H1 (cell line): ENCODE measurements at regions not wholly inside any gene's neighbourhood (a gene's known extent, or its start where the extent isn't known, plus 50 kb on each side); places are given as distances from the start of the nearest gene placed in this dataset.

Source experiments
- CTCF ChIA-PET: fragments of 300-600 bp; sonication (Branson Sonifier 250); formaldehyde crosslinking; loops from one replicate; lab custom pipeline; 2021; ENCODE audit not compliant: partially characterized antibody; lab: Charles Lee
- POLR2A ChIA-PET: fragments of 300-600 bp; sonication (Branson Sonifier 250); formaldehyde crosslinking; loops from one replicate; lab custom pipeline; 2021; ENCODE audit warnings: inconsistent platforms; ENCODE audit not compliant: partially characterized antibody; lab: Charles Lee
- DNase-seq, 2 experiments: peaks; one replicate each; pipeline versions ENCODE4 v3.0.0 to v3.0.0-alpha.2; 2010 to 2022; ENCODE audit warnings: low spot score in 2 of 2, low read depth in 1 of 2, mixed read lengths in 1 of 2
- FAIRE-seq: peaks from 2 replicates; lab custom pipeline; 2011; peaks lifted over from hg19 to GRCh38; lab: Jason Lieb, UNC
- H2AFZ ChIP-seq: 2 replicates; pipeline ENCODE4 v1.8.1; 2012; ENCODE audit warnings: low read length, inconsistent platforms
- H2AK5ac ChIP-seq: 2 replicates; pipeline ENCODE4 v1.6.1; 2013; ENCODE audit warnings: low read depth, low read length
- H2BK120ac ChIP-seq: replicated peaks from 2 replicates; pipeline ENCODE3; 2013; ENCODE audit warnings: low read depth, low read length, inconsistent platforms
- H2BK12ac ChIP-seq: 2 replicates; pipeline ENCODE4 v1.6.1; 2013; ENCODE audit warnings: low read depth, low read length
- H2BK15ac ChIP-seq: 2 replicates; pipeline ENCODE4 v1.6.1; 2013; ENCODE audit warnings: low read length
- H2BK20ac ChIP-seq: 2 replicates; pipeline ENCODE4 v1.6.1; 2013; ENCODE audit warnings: low read length
- H2BK5ac ChIP-seq: 2 replicates; pipeline ENCODE4 v1.6.1; 2013; ENCODE audit warnings: low read depth, low read length
- H3K14ac ChIP-seq: 2 replicates; pipeline ENCODE4 v1.6.1; 2013; ENCODE audit warnings: inconsistent platforms; ENCODE audit not compliant: insufficient read length
- H3K18ac ChIP-seq: 2 replicates; pipeline ENCODE4 v1.6.1; 2013; ENCODE audit warnings: low read length; ENCODE audit errors: extremely low read depth
- H3K23ac ChIP-seq: 2 replicates; pipeline ENCODE4 v1.6.1; 2013; ENCODE audit warnings: inconsistent platforms; ENCODE audit not compliant: insufficient read length
- H3K23me2 ChIP-seq: 2 replicates; pipeline ENCODE4 v1.6.1; 2013; ENCODE audit warnings: low read depth, low read length
- H3K27ac ChIP-seq: 2 replicates; pipeline ENCODE4 v1.6.1; 2011; ENCODE audit warnings: low read depth, low read length, inconsistent platforms
- H3K27me3 ChIP-seq, 4 experiments: replicated peaks in 1 of 4; 1 replicate in 1 of 4; 2 replicates in 3 of 4; pipeline versions ENCODE4 v1.6.1 to v1.8.1; 2011 to 2013; ENCODE audit warnings: low read length in 3 of 4, mild to moderate bottlenecking in 3 of 4, inconsistent platforms in 2 of 4, mixed read lengths in 2 of 4, moderate library complexity in 1 of 4; ENCODE audit not compliant: control insufficient read depth in 3 of 4, insufficient read depth in 3 of 4; ENCODE audit errors: extremely low read depth in 1 of 4
- H3K36me3 ChIP-seq, 4 experiments: 2 replicates each; pipeline versions ENCODE4 v1.6.1 to v1.8.1; 2011 to 2013; ENCODE audit warnings: mild to moderate bottlenecking in 4 of 4, low read length in 3 of 4, moderate library complexity in 2 of 4, control low read depth in 1 of 4, inconsistent platforms in 1 of 4; ENCODE audit not compliant: insufficient read depth in 4 of 4, control insufficient read depth in 2 of 4
- H3K4ac ChIP-seq: replicated peaks from 2 replicates; pipeline ENCODE3; 2013; ENCODE audit warnings: low read length, low read depth, mixed read lengths, inconsistent platforms; ENCODE audit not compliant: insufficient read length
- H3K4me1 ChIP-seq, 4 experiments: replicated peaks in 1 of 4; 1 replicate in 1 of 4; 2 replicates in 3 of 4; pipeline versions ENCODE4 v1.6.1 to v1.8.1; 2011 to 2013; ENCODE audit warnings: low read length in 3 of 4, inconsistent platforms in 2 of 4, mixed read lengths in 1 of 4; ENCODE audit not compliant: insufficient read depth in 4 of 4, control insufficient read depth in 3 of 4
- H3K4me2 ChIP-seq, 2 experiments: 2 replicates each; pipeline versions ENCODE4 v1.6.1 to v1.8.1; 2011 to 2013; ENCODE audit warnings: low read depth in 2 of 2, low read length in 2 of 2, control low read depth in 1 of 2, inconsistent platforms in 1 of 2, mild to moderate bottlenecking in 1 of 2; ENCODE audit not compliant: insufficient read depth in 1 of 2
- H3K4me3 ChIP-seq, 4 experiments: fragments of 200-600, 300-600 bp in 1 of 4; sonication (generic), shearing (Covaris generic), sonication (Bioruptor Twin) in 1 of 4; 2 replicates each; pipeline versions ENCODE4 v1.5.1 to v1.8.1; 2011 to 2016; ENCODE audit warnings: low read length in 4 of 4, low read depth in 3 of 4, control low read depth in 2 of 4, inconsistent platforms in 2 of 4, mild to moderate bottlenecking in 2 of 4, mixed read lengths in 1 of 4, moderate library complexity in 1 of 4; ENCODE audit not compliant: insufficient read depth in 2 of 4; ENCODE audit errors: extremely low read depth in 1 of 4
- H3K56ac ChIP-seq: replicated peaks from 2 replicates; pipeline ENCODE3; 2013; ENCODE audit warnings: low read depth, mild to moderate bottlenecking, mixed read lengths, low read length, inconsistent platforms; ENCODE audit not compliant: insufficient read length
- H3K79me1 ChIP-seq: 2 replicates; pipeline ENCODE4 v1.6.1; 2013; ENCODE audit warnings: low read depth, low read length, control low read depth
- H3K79me2 ChIP-seq, 2 experiments: 2 replicates each; pipeline versions ENCODE4 v1.6.1 to v1.8.1; 2012 to 2013; ENCODE audit warnings: low read length in 2 of 2, mild to moderate bottlenecking in 2 of 2, inconsistent platforms in 1 of 2; ENCODE audit not compliant: insufficient read depth in 2 of 2, control insufficient read depth in 1 of 2
- H3K9ac ChIP-seq, 4 experiments: replicated peaks in 1 of 4; 1 replicate in 1 of 4; 2 replicates in 3 of 4; pipeline versions ENCODE4 v1.6.1 to v1.8.1; 2011 to 2013; ENCODE audit warnings: low read depth in 3 of 4, low read length in 3 of 4, control low read depth in 2 of 4, mild to moderate bottlenecking in 2 of 4, moderate library complexity in 2 of 4, inconsistent platforms in 1 of 4; ENCODE audit errors: extremely low read depth in 1 of 4
- H3K9me3 ChIP-seq, 2 experiments: 2 replicates each; pipeline versions ENCODE4 v1.6.1 to v1.8.1; 2012 to 2013; ENCODE audit warnings: mild to moderate bottlenecking in 2 of 2, moderate library complexity in 2 of 2, control low read depth in 1 of 2, inconsistent platforms in 1 of 2, low read depth in 1 of 2, low read length in 1 of 2, mixed read lengths in 1 of 2; ENCODE audit not compliant: insufficient read depth in 2 of 2
- H4K20me1 ChIP-seq, 2 experiments: replicated peaks in 1 of 2; 2 replicates each; pipeline versions ENCODE3 to v1.8.1; 2011 to 2013; ENCODE audit warnings: inconsistent platforms in 2 of 2, low read length in 2 of 2, mild to moderate bottlenecking in 1 of 2; ENCODE audit not compliant: insufficient read depth in 2 of 2, control insufficient read depth in 1 of 2
- H4K5ac ChIP-seq: 2 replicates; pipeline ENCODE4 v1.6.1; 2013; ENCODE audit warnings: low read length, low read depth, mixed read lengths, inconsistent platforms; ENCODE audit not compliant: insufficient read length
- H4K8ac ChIP-seq: 2 replicates; pipeline ENCODE4 v1.8.0; 2013; ENCODE audit warnings: mild to moderate bottlenecking, moderate library complexity, low read length, inconsistent platforms; ENCODE audit not compliant: insufficient read depth; ENCODE audit errors: extremely low read depth
- H4K91ac ChIP-seq: replicated peaks from 2 replicates; pipeline ENCODE3; 2013; ENCODE audit warnings: low read length, mixed read lengths, inconsistent platforms; ENCODE audit not compliant: insufficient read length
- CEBPB ChIP-seq: IDR thresholded peaks from 2 replicates; pipeline ENCODE4 v1.6.1; 2012; ENCODE audit warnings: low read depth, low read length
- CTBP2 ChIP-seq: IDR thresholded peaks from 2 replicates; pipeline ENCODE4 v1.7.0; 2011; ENCODE audit warnings: borderline replicate concordance, mild to moderate bottlenecking, moderate library complexity, mixed read lengths, low read length; ENCODE audit not compliant: insufficient read depth, insufficient read length
- FOSL1 ChIP-seq: IDR thresholded peaks from 2 replicates; pipeline ENCODE4 v1.6.1; 2011; ENCODE audit warnings: mild to moderate bottlenecking, low read depth, low read length, moderate library complexity; ENCODE audit not compliant: insufficient read depth
- JUN ChIP-seq: IDR thresholded peaks from 2 replicates; pipeline ENCODE4 v1.6.1; 2011; ENCODE audit warnings: low read depth, mild to moderate bottlenecking, improper control_type of control experiment, low read length
- JUND ChIP-seq: IDR thresholded peaks from 2 replicates; pipeline ENCODE4 v1.6.1; 2011; ENCODE audit warnings: mild to moderate bottlenecking, improper control_type of control experiment, low read length
- RBBP5 ChIP-seq: IDR thresholded peaks from 2 replicates; pipeline ENCODE4 v1.7.1; 2012; ENCODE audit warnings: low read depth, mild to moderate bottlenecking, inconsistent platforms, low read length, moderate library complexity, borderline replicate concordance
- SUZ12 ChIP-seq: fragments of 200-600 bp; sonication (generic); IDR thresholded peaks from 2 replicates; pipeline ENCODE4 v1.6.1; 2012; ENCODE audit warnings: mild to moderate bottlenecking, inconsistent platforms, low read length, moderate library complexity, mixed read lengths
- WGBS, 2 experiments: shearing (Covaris generic) in 1 of 2; methylation state at CpG; one replicate each; pipeline versions ENCODE4 v1.1.6 to v1.1.7; 2013 to 2015; ENCODE audit warnings: low lambda C conversion rate in 2 of 2, mixed read lengths in 2 of 2, inconsistent platforms in 1 of 2, low coverage in 1 of 2, missing lambda C conversion rate in 1 of 2; ENCODE audit not compliant: insufficient replicate concordance in 2 of 2, insufficient coverage in 1 of 2, insufficient read length in 1 of 2; ENCODE audit errors: extremely low coverage in 1 of 2, missing lambda C conversion rate in 1 of 2; 5-methylcytosine and 5-hydroxymethylcytosine counted together

DNA sequence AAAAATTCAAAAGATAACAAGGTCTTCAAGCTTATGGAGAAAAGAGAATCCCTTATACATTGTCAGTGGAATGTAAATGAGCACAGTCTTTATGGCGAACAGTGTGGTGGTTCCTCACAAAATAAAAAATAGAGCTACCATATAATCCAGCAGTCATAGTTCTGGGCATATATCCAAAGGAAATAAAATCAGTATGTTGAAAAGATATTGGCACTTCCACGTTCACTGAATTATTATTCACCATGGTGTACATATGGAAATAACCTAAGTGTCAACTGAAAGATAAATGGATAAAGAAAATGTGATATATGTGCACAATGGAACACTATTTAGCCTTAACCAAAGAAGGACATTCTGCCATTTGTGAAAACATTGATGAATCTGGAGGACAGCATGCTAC is 1161.2 kb downstream of the ROBO2 start:
- H3K23me2 ChIP-seq, result no peaks in the 10 kb centered on the region
- no peak overlapping the region for H2BK20ac ChIP-seq
- no peak overlapping the region for H3K4ac ChIP-seq
- no peak overlapping the region for H3K23ac ChIP-seq
- H4K5ac ChIP-seq, result no peak overlapping the region
- no peaks in the 10 kb centered on the region for H3K79me2 ChIP-seq
- no peak overlapping the region for H3K27ac ChIP-seq
- no peak overlapping the region for H2BK12ac ChIP-seq
- H4K20me1 ChIP-seq, result no peaks in the 10 kb centered on the region
- H3K79me1 ChIP-seq, result no peaks in the 10 kb centered on the region
- no peak overlapping the region for H4K8ac ChIP-seq
- POLR2A ChIA-PET, result interaction anchor here (0.6 kb wide), 1 partner anchor 19 kb away, joined by 4 read pairs; no protein-coding TSS in a partner anchor
- no peak for FAIRE-seq
- no peak overlapping the region for H3K9ac ChIP-seq
- WGBS, 2 experiments, result 88% methylated on average over 2 of the region's 2 CpGs; no CpG with 5 or more reads in 1 of the 2 experiments
- no peak overlapping the region for H2AK5ac ChIP-seq
- no peak overlapping the region for H3K4me3 ChIP-seq
- no peak for DNase-seq
- no peak overlapping the region for H4K91ac ChIP-seq
- H2BK5ac ChIP-seq, result no peak overlapping the region
- no peak overlapping the region for H2BK15ac ChIP-seq
- TF ChIP-seq SUZ12, result no peak
- no peak for TF ChIP-seq FOSL1
- no peak for TF ChIP-seq JUND
- no peak for TF ChIP-seq CTBP2
- no peak for TF ChIP-seq CEBPB
- no peak for TF ChIP-seq RBBP5
- no peak for TF ChIP-seq JUN
- no peaks in the 10 kb centered on the region for H3K9me3 ChIP-seq
- no peak overlapping the region for H2AFZ ChIP-seq
- H2BK120ac ChIP-seq, result no peak overlapping the region
- no peaks in the 10 kb centered on the region for H3K27me3 ChIP-seq
- H3K4me2 ChIP-seq, result no peak overlapping the region
- H3K18ac ChIP-seq, result no peak overlapping the region
- no peaks in the 10 kb centered on the region for H3K4me1 ChIP-seq
- no peak overlapping the region for H3K56ac ChIP-seq
- no peaks in the 10 kb centered on the region for H3K36me3 ChIP-seq
- CTCF ChIA-PET, result interaction anchor here (0.6 to 1.4 kb wide), 2 partner anchors 264 to 445 kb away, joined by 3 to 4 read pairs; no protein-coding TSS in a partner anchor
- H3K14ac ChIP-seq, result no peak overlapping the region
